IMR-90 (cell line): ENCODE measurements at regions not wholly inside any gene's neighbourhood (a gene's known extent, or its start where the extent isn't known, plus 50 kb on each side); places are given as distances from the start of the nearest gene placed in this dataset.

Experiments
- ATAC-seq: fragments of 200-7000 bp; cut with Tn5 transposase; 2 replicates; pipeline ENCODE4 v1.9.1; 2020; ENCODE audit warnings: low read depth, mild to moderate bottlenecking, moderate library complexity
- BruUV-seq: library from RNA; stranded (reverse); fragments of 400-500 nt; replicated peaks from 2 replicates; lab custom pipeline; 2021; lab: Mats Ljungman, UMichigan
- CTCF ChIA-PET: fragments of 300-600 bp; formaldehyde crosslinking; extraction: SDS; loops from one replicate; lab custom pipeline; 2021; ENCODE audit warnings: antibody characterized with exemption; lab: Yijun Ruan, JAX
- POLR2A ChIA-PET: fragments of 300-600 bp; sonication (Branson Sonifier 250); formaldehyde crosslinking; loops from one replicate; lab custom pipeline; 2022; ENCODE audit warnings: antibody characterized with exemption; ENCODE audit not compliant: unreplicated experiment; lab: Charles Lee
- DNase-seq: peaks from one replicate; pipeline ENCODE4 v3.0.0; 2013
- H2AFZ ChIP-seq: replicated peaks from 2 replicates; pipeline ENCODE3; 2013; ENCODE audit warnings: low read length, mild to moderate bottlenecking; ENCODE audit not compliant: poor library complexity
- H2AK5ac ChIP-seq: 2 replicates; pipeline ENCODE4 v1.6.1; 2013; ENCODE audit warnings: low read depth, low read length, inconsistent platforms
- H2AK9ac ChIP-seq: replicated peaks from 2 replicates; pipeline ENCODE3; 2013; ENCODE audit warnings: mild to moderate bottlenecking, low read depth, low read length, moderate library complexity; ENCODE audit not compliant: poor library complexity
- H2BK120ac ChIP-seq: 2 replicates; pipeline ENCODE4 v1.6.1; 2013; ENCODE audit warnings: low read depth, low read length, inconsistent platforms
- H2BK15ac ChIP-seq: 3 replicates; pipeline ENCODE4 v1.6.1; 2013; ENCODE audit warnings: low read depth, low read length, inconsistent platforms
- H2BK20ac ChIP-seq: 2 replicates; pipeline ENCODE4 v1.6.1; 2013; ENCODE audit warnings: low read depth, mild to moderate bottlenecking, inconsistent platforms, low read length, moderate library complexity
- H2BK5ac ChIP-seq: 2 replicates; pipeline ENCODE4 v1.6.1; 2013; ENCODE audit warnings: mild to moderate bottlenecking, low read depth, low read length, inconsistent platforms; ENCODE audit not compliant: poor library complexity, severe bottlenecking
- H3K14ac ChIP-seq: replicated peaks from 2 replicates; pipeline ENCODE4 v1.6.1; 2013; ENCODE audit warnings: low read depth, low read length, inconsistent platforms
- H3K18ac ChIP-seq: 2 replicates; pipeline ENCODE4 v1.6.1; 2013; ENCODE audit warnings: low read depth, low read length, control low read depth
- H3K23ac ChIP-seq: 2 replicates; pipeline ENCODE4 v1.6.1; 2013; ENCODE audit warnings: low read depth, low read length, inconsistent platforms
- H3K27ac ChIP-seq: 2 replicates; pipeline ENCODE4 v1.5.1; 2013; ENCODE audit warnings: mild to moderate bottlenecking, control low read depth, low read length; ENCODE audit not compliant: insufficient read depth
- H3K27me3 ChIP-seq: 2 replicates; pipeline ENCODE4 v1.6.1; 2013; ENCODE audit warnings: low read length; ENCODE audit not compliant: control insufficient read depth, insufficient read depth
- H3K36me3 ChIP-seq: 2 replicates; pipeline ENCODE4 v1.6.1; 2013; ENCODE audit warnings: low read length, mixed read lengths; ENCODE audit not compliant: control insufficient read depth, insufficient read depth
- H3K4ac ChIP-seq: 2 replicates; pipeline ENCODE4 v1.6.1; 2013; ENCODE audit warnings: low read depth, low read length, inconsistent platforms
- H3K4me1 ChIP-seq: 2 replicates; pipeline ENCODE4 v1.6.1; 2013; ENCODE audit warnings: low read length, mixed read lengths; ENCODE audit not compliant: control insufficient read depth, insufficient read depth
- H3K4me2 ChIP-seq: 2 replicates; pipeline ENCODE4 v1.6.1; 2013; ENCODE audit warnings: low read depth, mild to moderate bottlenecking, control low read depth, low read length, moderate library complexity
- H3K4me3 ChIP-seq: 2 replicates; pipeline ENCODE4 v1.5.1; 2013; ENCODE audit warnings: low read depth, mild to moderate bottlenecking, control low read depth, low read length, moderate library complexity; ENCODE audit not compliant: insufficient read depth
- H3K56ac ChIP-seq: 2 replicates; pipeline ENCODE4 v1.6.1; 2013; ENCODE audit warnings: low read length, inconsistent platforms; ENCODE audit not compliant: insufficient read depth; ENCODE audit errors: extremely low read depth
- H3K79me1 ChIP-seq, 2 experiments: 2 replicates each; pipeline ENCODE4 v1.6.1; 2013; ENCODE audit warnings: low read length in 2 of 2, inconsistent platforms in 1 of 2, low read depth in 1 of 2
- H3K9ac ChIP-seq: 2 replicates; pipeline ENCODE4 v1.6.1; 2013; ENCODE audit warnings: low read depth, low read length, control low read depth
- H3K9me1 ChIP-seq: 2 replicates; pipeline ENCODE4 v1.6.1; 2013; ENCODE audit warnings: low read length, inconsistent platforms; ENCODE audit not compliant: insufficient read depth
- H3K9me3 ChIP-seq: 2 replicates; pipeline ENCODE4 v1.6.1; 2013; ENCODE audit warnings: low read length; ENCODE audit not compliant: control insufficient read depth, insufficient read depth
- H4K20me1 ChIP-seq: 2 replicates; pipeline ENCODE4 v1.6.1; 2013; ENCODE audit warnings: low read length, inconsistent platforms; ENCODE audit not compliant: insufficient read depth
- H4K5ac ChIP-seq: 2 replicates; pipeline ENCODE4 v1.6.1; 2013; ENCODE audit warnings: mild to moderate bottlenecking, low read depth, low read length, control low read depth
- H4K8ac ChIP-seq, 2 experiments: 2 replicates each; pipeline ENCODE4 v1.6.1; 2013; ENCODE audit warnings: low read depth in 2 of 2, low read length in 2 of 2, control low read depth in 1 of 2, inconsistent platforms in 1 of 2
- H4K91ac ChIP-seq: 2 replicates; pipeline ENCODE4 v1.6.1; 2013; ENCODE audit warnings: low read depth, low read length, inconsistent platforms; ENCODE audit not compliant: insufficient read depth
- BHLHE40 ChIP-seq: fragments of 150-350 bp; IDR thresholded peaks from 2 replicates; pipeline ENCODE4 v1.6.1; 2016; ENCODE audit warnings: mild to moderate bottlenecking, low read depth, low read length
- CHD1 ChIP-seq: IDR thresholded peaks from 2 replicates; pipeline ENCODE4 v1.6.1; 2012; ENCODE audit warnings: low read depth, low read length, improper control_type of control experiment
- MXI1 ChIP-seq: IDR thresholded peaks from 2 replicates; pipeline ENCODE4 v1.6.1; 2012; ENCODE audit warnings: low read depth, mild to moderate bottlenecking, low read length, moderate library complexity, borderline replicate concordance
- NFE2L2 ChIP-seq: fragments of 150-350 bp; IDR thresholded peaks from 2 replicates; pipeline ENCODE4 v1.6.1; 2016; ENCODE audit warnings: low read depth, mild to moderate bottlenecking, low read length
- POLR2A ChIP-seq: IDR thresholded peaks from 2 replicates; pipeline ENCODE4 v1.6.1; 2012; ENCODE audit warnings: mild to moderate bottlenecking, low read depth, low read length
- RAD21 ChIP-seq: IDR thresholded peaks from 2 replicates; pipeline ENCODE4 v1.6.1; 2012; ENCODE audit warnings: low read length, improper control_type of control experiment
- RFX5 ChIP-seq: IDR thresholded peaks from 2 replicates; pipeline ENCODE4 v1.8.0; 2012; ENCODE audit warnings: low read depth, mild to moderate bottlenecking, low read length, moderate library complexity
- SMC3 ChIP-seq: fragments of 150-350 bp; IDR thresholded peaks from 2 replicates; pipeline ENCODE4 v1.6.1; 2016; ENCODE audit warnings: low read depth, mild to moderate bottlenecking, antibody characterized with exemption, low read length, moderate library complexity
- WGBS, 2 experiments: methylation state at CpG; one replicate each; pipeline versions ENCODE4 v1.1.5 to v1.1.7; 2013; ENCODE audit warnings: missing lambda C conversion rate in 2 of 2; ENCODE audit not compliant: insufficient read length in 1 of 2; ENCODE audit errors: extremely low coverage in 2 of 2; 5-methylcytosine and 5-hydroxymethylcytosine counted together
- dilution Hi-C: fragments of 300-500 bp; cut with HindIII; formaldehyde crosslinking; loops from one replicate; pipeline ENCODE4 v1.14.3; 2018; ENCODE audit warnings: low sequenced_read_pairs; ENCODE audit not compliant: unreplicated experiment
- in situ Hi-C: fragments of 300-500 bp; cut with MboI; formaldehyde crosslinking; loops from 3 replicates; pipeline ENCODE4 v1.14.3; 2019; ENCODE audit warnings: low sequenced_read_pairs, inconsistent platforms, mixed read lengths
- intact Hi-C: fragments of 100-400 bp; cut with micrococcal nuclease; formaldehyde crosslinking; loops from 2 replicates; pipeline ENCODE4 v1.10.0; 2022

- Histone ChIP-seq H3K36me3 (no peaks in the 10 kb centered on the region), H3K4me2 (no peak overlapping the region), H3K27ac (no peak overlapping the region), H3K4me1 (peaks cover 2% of the 10 kb centered on the region), H4K8ac (no peak overlapping the region), H4K5ac (no peak overlapping the region), H3K18ac (no peak overlapping the region), H3K79me1 (no peaks in the 10 kb centered on the region), H3K9me1 (peaks cover 2% of the 10 kb centered on the region; the same call in 1 of the 2 replicates), H2BK20ac (no peak overlapping the region; the same call in 1 of the 2 replicates), H2AK9ac (no peak overlapping the region), H2BK5ac (peak overlapping the region; percentile 25), H3K14ac (no peak overlapping the region), H3K23ac (no peak overlapping the region), H3K4ac (peak overlapping the region; percentile 40; the same call in 1 of the 2 replicates), H4K20me1 (no peaks in the 10 kb centered on the region), H3K4me3 (no peak overlapping the region), H4K91ac (no peak overlapping the region), H2BK120ac (no peak overlapping the region), H2BK15ac (no peak overlapping the region), H2AK5ac (no peak overlapping the region; the same call in 1 of the 2 replicates), H3K9ac (no peak overlapping the region), H3K27me3 (no peaks in the 10 kb centered on the region), H2AFZ (no peak overlapping the region), H3K9me3 (no peaks in the 10 kb centered on the region), H3K56ac (no peak overlapping the region)
- DNase-seq: peak; percentile 48
- dilution Hi-C loops (no loop called here), intact Hi-C loops (loop anchor here (5.0 kb wide), 1 partner anchor 42 kb away; no protein-coding TSS in a partner anchor), in situ Hi-C loops (no loop called here)
- CTCF ChIA-PET: no interaction called here
- TF ChIP-seq RFX5 (no peak), POLR2A (no peak), CHD1 (no peak), SMC3 (no peak), NFE2L2 (no peak), RAD21 (no peak), BHLHE40 (no peak), MXI1 (no peak)
- no CpG with 5 or more reads among the region's 6 CpGs for WGBS, 2 experiments
- POLR2A ChIA-PET: no interaction called here
- no TSS peak for BruUV-seq
- ATAC-seq: no peak; the same call in 1 of the 2 replicates
Observed at GRCh38 chr7:16934722-16935340, 53.0 kb upstream of the AGR3 start.
